Liver (tissue), 7 donors: ENCODE measurements at regions not wholly inside any gene's neighbourhood (a gene's known extent, or its start where the extent isn't known, plus 50 kb on each side); places are given as distances from the start of the nearest gene placed in this dataset.

Source experiments
- DNase-seq: peaks from one replicate; pipeline ENCODE4 v3.0.0-alpha.2; 2017; ENCODE audit warnings: low spot score
- H3K27ac ChIP-seq, 2 donors: one replicate each; pipeline ENCODE4 v1.7.0; 2013; ENCODE audit warnings: inconsistent platforms in 2 of 2, low read length in 2 of 2, control low read depth in 1 of 2, low read depth in 1 of 2, mild to moderate bottlenecking in 1 of 2
- H3K27me3 ChIP-seq, 4 donors: one replicate each; pipeline versions ENCODE4 v1.6.1 to v1.7.0; 2013; ENCODE audit warnings: low read length in 3 of 4, inconsistent platforms in 1 of 4, mild to moderate bottlenecking in 1 of 4, moderate library complexity in 1 of 4; ENCODE audit not compliant: control insufficient read depth in 4 of 4, insufficient read depth in 4 of 4
- H3K36me3 ChIP-seq, 4 donors: one replicate each; pipeline versions ENCODE4 v1.6.1 to v1.7.0; 2013; ENCODE audit warnings: low read length in 3 of 4, mild to moderate bottlenecking in 3 of 4, low read depth in 1 of 4, moderate library complexity in 1 of 4; ENCODE audit not compliant: control insufficient read depth in 4 of 4, insufficient read depth in 3 of 4
- H3K4me1 ChIP-seq, 4 donors: one replicate each; pipeline versions ENCODE4 v1.6.1 to v1.7.0; 2013; ENCODE audit warnings: low read length in 3 of 4, mild to moderate bottlenecking in 3 of 4, moderate library complexity in 1 of 4; ENCODE audit not compliant: control insufficient read depth in 4 of 4, insufficient read depth in 4 of 4
- H3K4me3 ChIP-seq, 3 donors: one replicate each; pipeline versions ENCODE4 v1.6.1 to v1.7.0; 2013; ENCODE audit warnings: low read length in 3 of 3, control low read depth in 1 of 3, low read depth in 1 of 3, mild to moderate bottlenecking in 1 of 3
- H3K9ac ChIP-seq, 2 donors: one replicate each; pipeline ENCODE4 v1.7.0; 2013; ENCODE audit warnings: low read length in 2 of 2, mild to moderate bottlenecking in 2 of 2, moderate library complexity in 2 of 2, control low read depth in 1 of 2, low read depth in 1 of 2
- H3K9me3 ChIP-seq, 4 donors: one replicate each; pipeline versions ENCODE4 v1.6.1 to v1.7.0; 2013; ENCODE audit warnings: low read length in 3 of 4; ENCODE audit not compliant: control insufficient read depth in 4 of 4
- ATF3 ChIP-seq: IDR thresholded peaks from 2 replicates; pipeline ENCODE4 v1.6.1; 2016; ENCODE audit warnings: antibody characterized with exemption
- CTCF ChIP-seq: fragments of 150-350 bp; IDR thresholded peaks from 2 replicates; pipeline ENCODE4 v1.5.1; 2017; ENCODE audit warnings: improper control_type of control experiment, low read depth, low read length; ENCODE audit not compliant: missing input control
- EGR1 ChIP-seq, 2 donors: IDR thresholded peaks; 2 replicates each; pipeline ENCODE4 v1.6.1; 2016 to 2018; ENCODE audit warnings: antibody characterized with exemption in 2 of 2, low read depth in 2 of 2
- FOXA1 ChIP-seq: IDR thresholded peaks from 2 replicates; pipeline ENCODE4 v1.6.1; 2016; ENCODE audit warnings: antibody characterized with exemption
- FOXA2 ChIP-seq: IDR thresholded peaks from 2 replicates; pipeline ENCODE4 v1.6.1; 2016; ENCODE audit warnings: antibody characterized with exemption
- GABPA ChIP-seq, 2 donors: IDR thresholded peaks in 1 of 2; conservative IDR thresholded peaks in 1 of 2; 2 replicates each; pipeline ENCODE4 v1.6.1; 2016; ENCODE audit warnings: antibody characterized with exemption in 2 of 2, mild to moderate bottlenecking in 1 of 2, moderate library complexity in 1 of 2
- HNF4A ChIP-seq, 2 donors: conservative IDR thresholded peaks; 2 replicates each; pipeline ENCODE4 v1.6.1; 2016; ENCODE audit warnings: antibody characterized with exemption in 2 of 2, mild to moderate bottlenecking in 2 of 2
- HNF4G ChIP-seq: IDR thresholded peaks from 2 replicates; pipeline ENCODE4 v1.6.1; 2016; ENCODE audit warnings: antibody characterized with exemption
- JUND ChIP-seq, 2 donors: IDR thresholded peaks; 2 replicates each; pipeline ENCODE4 v1.6.1; 2016; ENCODE audit warnings: antibody characterized with exemption in 2 of 2
- MAX ChIP-seq: IDR thresholded peaks from 2 replicates; pipeline ENCODE4 v1.6.1; 2016; ENCODE audit warnings: antibody characterized with exemption
- NR2F2 ChIP-seq: IDR thresholded peaks from 2 replicates; pipeline ENCODE4 v1.6.1; 2016; ENCODE audit warnings: antibody characterized with exemption
- RAD21 ChIP-seq, 2 donors: IDR thresholded peaks; 2 replicates each; pipeline ENCODE4 v1.6.1; 2016; ENCODE audit warnings: antibody characterized with exemption in 2 of 2, mild to moderate bottlenecking in 2 of 2
- REST ChIP-seq: IDR thresholded peaks from 2 replicates; pipeline ENCODE4 v1.6.1; 2016; ENCODE audit warnings: antibody characterized with exemption, mild to moderate bottlenecking
- RXRA ChIP-seq, 2 donors: IDR thresholded peaks; 2 replicates each; pipeline ENCODE4 v1.6.1; 2017 to 2018; ENCODE audit warnings: antibody characterized with exemption in 2 of 2, mild to moderate bottlenecking in 1 of 2
- SP1 ChIP-seq: IDR thresholded peaks from 2 replicates; pipeline ENCODE4 v1.6.1; 2018; ENCODE audit warnings: antibody characterized with exemption, mild to moderate bottlenecking
- TAF1 ChIP-seq: conservative IDR thresholded peaks from 2 replicates; pipeline ENCODE4 v1.6.1; 2016; ENCODE audit warnings: antibody characterized with exemption, mild to moderate bottlenecking
- YY1 ChIP-seq: IDR thresholded peaks from 2 replicates; pipeline ENCODE4 v1.6.1; 2016; ENCODE audit warnings: antibody characterized with exemption, mild to moderate bottlenecking
- ZBTB33 ChIP-seq: IDR thresholded peaks from 2 replicates; pipeline ENCODE4 v1.6.1; 2016; ENCODE audit warnings: antibody characterized with exemption
- donor health status: healthy.
- donor health status: healthy.
- donor health status: healthy.
- donor health status: healthy.

- H3K4me1 ChIP-seq = peaks cover 5 to 22% (median 18%) of the 10 kb centered on the region in 4 donors
- H3K9me3 ChIP-seq = no peaks in the 10 kb centered on the region
- H3K9ac ChIP-seq = no peak overlapping the region
- no peaks in the 10 kb centered on the region for H3K36me3 ChIP-seq
- H3K4me3 ChIP-seq = no peak overlapping the region
- DNase-seq = no peak
- no peaks in the 10 kb centered on the region for H3K27me3 ChIP-seq
- no peak for TF ChIP-seq GABPA (IDR thresholded peaks at IDR 0.05 in 1 of 2, conservative IDR thresholded peaks at IDR 0.05 in 1 of 2)
- TF ChIP-seq MAX = no peak
- TF ChIP-seq FOXA2 = peak; percentile 95
- no peak for TF ChIP-seq NR2F2
- peak; percentile 27 for TF ChIP-seq ZBTB33
- TF ChIP-seq HNF4A (conservative IDR thresholded peaks at IDR 0.05) = peak; percentile 49 to 56
- TF ChIP-seq ATF3 = no peak
- TF ChIP-seq TAF1 = no peak
- peak in 1 of 2 donors; percentile 34 for TF ChIP-seq JUND (IDR thresholded peaks at IDR 0.05)
- peak; percentile 57 for TF ChIP-seq YY1
- TF ChIP-seq EGR1 (IDR thresholded peaks at IDR 0.05; ENCODE audit: low read depth in 2 of 2) = no peak
- TF ChIP-seq REST = peak; percentile 89
- TF ChIP-seq RXRA (IDR thresholded peaks at IDR 0.05) = peak; percentile 24 to 50
- TF ChIP-seq HNF4G = no peak
- peak; percentile 85 for TF ChIP-seq FOXA1
- TF ChIP-seq SP1 = peak; percentile 30
- TF ChIP-seq RAD21 (IDR thresholded peaks at IDR 0.05) = peak; percentile 24 to 55
- no peak for TF ChIP-seq CTCF
- H3K27ac ChIP-seq = no peak overlapping the region
Observed at GRCh38 chr5:110909950-110910349, 161.6 kb upstream of the TSLP start.
